Esophagus muscularis mucosa (tissue), 4 donors: ENCODE measurements at regions not wholly inside any gene's neighbourhood (a gene's known extent, or its start where the extent isn't known, plus 50 kb on each side); places are given as distances from the start of the nearest gene placed in this dataset.

ENCODE experiments used
- DNase-seq: peaks from one replicate; pipeline ENCODE4 v3.0.0-alpha.2; 2017; ENCODE audit errors: extremely low spot score
- H3K27ac ChIP-seq, 4 donors: fragments of 200-600 bp; sonication (generic); replicated peaks in 1 of 4; 1 replicate in 3 of 4; 2 replicates in 1 of 4; pipeline ENCODE4 v1.5.1; 2016 to 2019; ENCODE audit warnings: mild to moderate bottlenecking in 1 of 4
- H3K27me3 ChIP-seq, 4 donors: fragments of 200-600 bp; sonication (generic); one replicate each; pipeline versions ENCODE4 v1.5.1 to v1.6.0; 2016 to 2019
- H3K36me3 ChIP-seq, 4 donors: fragments of 200-600 bp; sonication (generic); one replicate each; pipeline ENCODE4 v1.5.1; 2016 to 2019
- H3K4me1 ChIP-seq, 4 donors: fragments of 200-600 bp; sonication (generic); one replicate each; pipeline ENCODE4 v1.5.1; 2016 to 2019
- H3K4me3 ChIP-seq, 4 donors: fragments of 200-600 bp; sonication (generic); 1 replicate in 2 of 4; 2 replicates in 2 of 4; pipeline ENCODE4 v1.5.1; 2016 to 2019; ENCODE audit warnings: mild to moderate bottlenecking in 4 of 4, moderate library complexity in 1 of 4
- H3K9me3 ChIP-seq, 4 donors: fragments of 200-600 bp; sonication (generic); 1 replicate in 3 of 4; 2 replicates in 1 of 4; pipeline ENCODE4 v1.5.1; 2016 to 2019
- CTCF ChIP-seq, 3 experiments: fragments of 200-600 bp in 2 of 3; fragments of 450-650 bp in 1 of 3; sonication (generic) in 2 of 3; IDR thresholded peaks; one replicate each; pipeline ENCODE4 v1.5.1; 2017 to 2019; ENCODE audit warnings: antibody characterized with exemption in 3 of 3, mild to moderate bottlenecking in 2 of 3, moderate library complexity in 1 of 3
- EP300 ChIP-seq: sonication (generic); formaldehyde crosslinking; IDR thresholded peaks from one replicate; pipeline ENCODE4 v1.6.1; 2017; ENCODE audit warnings: antibody characterized with exemption
- POLR2A ChIP-seq: fragments of 450-650 bp; IDR thresholded peaks from one replicate; pipeline ENCODE4 v1.6.1; 2017; ENCODE audit warnings: antibody characterized with exemption, moderate library complexity, mild to moderate bottlenecking, low read depth
- POLR2AphosphoS5 ChIP-seq, 2 donors: sonication (generic); formaldehyde crosslinking; IDR thresholded peaks; one replicate each; pipeline ENCODE4 v1.6.1; 2017; ENCODE audit warnings: antibody characterized with exemption in 2 of 2
- WGBS: methylation state at CpG from one replicate; pipeline ENCODE4 v1.1.5; 2018; 5-methylcytosine and 5-hydroxymethylcytosine counted together
- intact Hi-C: fragments of 100-400 bp; cut with DNase I; formaldehyde crosslinking; loops from one replicate; pipeline ENCODE4 v1.15.1; 2023

- TF ChIP-seq CTCF (IDR thresholded peaks at IDR 0.05) (no peak), POLR2A (no peak), EP300 (no peak), POLR2AphosphoS5 (IDR thresholded peaks at IDR 0.05) (peak; percentile 83 to 87)
- Histone ChIP-seq H3K9me3 (no peaks in the 10 kb centered on the region), H3K27ac (peak overlapping the region; percentile 74 to 83 (median 78)), H3K27me3 (no peaks in the 10 kb centered on the region), H3K4me1 (peaks cover 15 to 68% (median 60%) of the 10 kb centered on the region in 4 donors), H3K4me3 (peak overlapping the region in 2 of 4 donors; percentile 8 to 13), H3K36me3 (no peaks in the 10 kb centered on the region)
- intact Hi-C loops = loop anchor here (5.0 to 10.0 kb wide), 2 partner anchors 47 to 239 kb away; no protein-coding TSS in a partner anchor
- 11% methylated on average over 3 of the region's 3 CpGs for WGBS
- DNase-seq = peak; percentile 93
Observed at GRCh38 chr4:123785538-123785937, 388.9 kb downstream of the SPRY1 start.

- no peaks in the 10 kb centered on the region for H3K36me3 ChIP-seq
- H3K27ac ChIP-seq = peak overlapping the region; percentile 74 to 83 (median 78)
- H3K4me3 ChIP-seq = peak overlapping the region in 2 of 4 donors; percentile 8 to 9
- no peaks in the 10 kb centered on the region for H3K9me3 ChIP-seq
- WGBS = 31% methylated on average over 6 of the region's 6 CpGs
- H3K4me1 ChIP-seq = peaks cover 15 to 70% (median 62%) of the 10 kb centered on the region in 4 donors
- intact Hi-C loops = loop anchor here (5.0 to 10.0 kb wide), 2 partner anchors 46 to 238 kb away; no protein-coding TSS in a partner anchor
- H3K27me3 ChIP-seq = no peaks in the 10 kb centered on the region
- DNase-seq = no peak
- TF ChIP-seq CTCF (IDR thresholded peaks at IDR 0.05) (no peak), POLR2AphosphoS5 (IDR thresholded peaks at IDR 0.05) (peak; percentile 6 to 92), EP300 (peak; percentile 39), POLR2A (no peak)
Observed at GRCh38 chr4:123786163-123786915, 389.7 kb downstream of the SPRY1 start.

GRCh38 chr4:123786920-123787319 is 390.3 kb downstream of the SPRY1 start:
- Histone ChIP-seq H3K27ac (peak overlapping the region; percentile 74 to 83 (median 78)), H3K9me3 (no peaks in the 10 kb centered on the region), H3K27me3 (no peaks in the 10 kb centered on the region), H3K4me1 (peaks cover 15 to 70% (median 62%) of the 10 kb centered on the region in 4 donors), H3K4me3 (peak overlapping the region in 1 of 4 donors; percentile 9), H3K36me3 (no peaks in the 10 kb centered on the region)
- no peak for TF ChIP-seq POLR2A
- TF ChIP-seq EP300 = no peak
- no peak for TF ChIP-seq CTCF (IDR thresholded peaks at IDR 0.05)
- peak; percentile 13 to 18 for TF ChIP-seq POLR2AphosphoS5 (IDR thresholded peaks at IDR 0.05)
- intact Hi-C loops = loop anchor here (5.0 to 10.0 kb wide), 2 partner anchors 45 to 238 kb away; no protein-coding TSS in a partner anchor
- no peak for DNase-seq
- WGBS = 49% methylated on average over 3 of the region's 3 CpGs

DNA sequence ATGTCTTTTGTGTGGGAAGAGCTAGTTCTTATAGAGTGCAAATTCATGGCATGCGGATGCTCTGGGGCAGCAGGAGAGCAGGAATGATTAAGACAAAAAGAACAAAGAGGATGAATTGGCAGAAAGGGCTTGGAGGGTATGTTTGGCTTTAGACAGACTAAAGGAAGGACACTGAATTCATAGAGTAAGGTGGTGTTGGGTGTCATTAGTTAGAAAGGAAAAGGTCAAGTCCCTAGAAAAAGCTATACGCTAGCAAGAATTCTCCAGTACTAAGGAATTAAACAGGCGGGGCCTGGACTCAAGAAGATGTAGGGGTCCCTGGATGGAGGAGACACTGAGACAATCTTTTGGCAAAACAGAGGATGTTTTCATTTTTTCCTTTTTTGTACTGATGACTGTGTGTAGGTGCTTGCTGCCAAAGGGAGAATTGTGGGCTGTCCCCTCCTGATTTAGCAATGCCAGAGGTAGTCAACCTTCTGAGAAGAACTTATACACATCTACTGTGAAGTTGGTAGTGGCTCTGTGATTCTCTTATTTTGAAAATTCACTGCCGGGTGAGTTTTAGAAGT is 391.0 kb downstream of the SPRY1 start:
- Histone ChIP-seq H3K36me3 (no peaks in the 10 kb centered on the region), H3K27me3 (no peaks in the 10 kb centered on the region), H3K4me3 (no peak overlapping the region), H3K4me1 (peaks cover 15 to 70% (median 59%) of the 10 kb centered on the region in 4 donors), H3K9me3 (no peaks in the 10 kb centered on the region), H3K27ac (peak overlapping the region; percentile 74 to 83 (median 78))
- TF ChIP-seq EP300 = no peak
- TF ChIP-seq CTCF (IDR thresholded peaks at IDR 0.05) = no peak
- peak in 1 of 2 donors; percentile 45 for TF ChIP-seq POLR2AphosphoS5 (IDR thresholded peaks at IDR 0.05)
- intact Hi-C loops = loop anchor here (5.0 to 10.0 kb wide), 2 partner anchors 45 to 237 kb away; no protein-coding TSS in a partner anchor
- DNase-seq = no peak
- WGBS = 86% methylated on average over 4 of the region's 4 CpGs
